SH-SY5Y (cell line): ENCODE measurements at regions not wholly inside any gene's neighbourhood (a gene's known extent, or its start where the extent isn't known, plus 50 kb on each side); places are given as distances from the start of the nearest gene placed in this dataset.

ENCODE experiments used
- GATA2 ChIP-seq: IDR thresholded peaks from 2 replicates; pipeline ENCODE4 v1.6.1; 2011; ENCODE audit warnings: mild to moderate bottlenecking, low read depth, low read length
- GATA3 ChIP-seq: IDR thresholded peaks from 2 replicates; pipeline ENCODE4 v1.6.1; 2011; ENCODE audit warnings: low read depth, mild to moderate bottlenecking, low read length, moderate library complexity

DNA sequence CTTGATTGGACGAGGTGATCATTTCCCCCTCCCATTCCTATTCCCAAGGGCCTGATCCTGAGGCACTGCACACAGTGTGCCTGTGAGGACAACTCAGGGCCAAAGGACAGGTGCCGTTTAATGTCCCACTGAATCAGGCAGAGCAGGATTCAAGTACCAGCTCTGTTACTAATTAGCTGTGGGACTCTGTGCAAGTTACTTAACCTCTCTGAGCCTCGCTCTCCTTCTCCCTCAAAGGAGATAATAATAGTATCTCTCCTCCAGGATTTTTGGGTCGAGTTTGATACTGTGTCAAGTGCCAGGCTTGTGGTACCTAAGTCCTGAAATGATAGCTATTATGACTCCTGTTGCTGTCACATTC is 86.8 kb upstream of the NKD1 start:
- TF ChIP-seq GATA2 (no peak), GATA3 (no peak)
